NCI-H446 treated with DMSO at 0.1 percent for 48 hours (cell line): ENCODE measurements at regions not wholly inside any gene's neighbourhood (a gene's known extent, or its start where the extent isn't known, plus 50 kb on each side); places are given as distances from the start of the nearest gene placed in this dataset.
"Not testable (repeated sequence)": the region's sequence is repeated elsewhere in the genome, so short reads cannot be mapped to it uniquely, and the experiment has no call there.

Source experiments
- DNase-seq: peaks from one replicate; lab custom pipeline; 2025; lab: John Stamatoyannopoulos, UW

DNA sequence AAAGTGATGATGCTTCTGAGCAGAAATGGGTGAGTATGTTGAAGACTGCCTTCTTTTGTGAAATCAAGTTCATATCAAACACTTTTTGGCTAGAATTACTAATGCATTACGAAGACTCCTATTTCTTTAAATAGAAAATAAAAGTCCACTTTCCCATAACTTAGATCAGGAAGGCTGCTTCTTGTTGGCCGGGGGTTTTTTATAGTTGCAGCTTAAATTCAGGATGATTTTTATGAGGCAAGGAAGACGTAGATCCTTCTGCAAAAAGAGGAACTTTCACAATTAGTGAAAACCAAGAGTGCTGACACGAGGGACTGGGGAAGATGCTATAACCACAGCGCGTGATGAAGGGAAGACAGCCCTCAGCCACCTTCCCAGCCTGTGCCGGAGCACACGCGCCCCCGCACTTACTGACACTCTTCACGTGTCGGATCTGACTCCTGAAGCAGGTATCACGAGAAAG, 206.1 kb upstream of the PRDM1 start:
- no peak for DNase-seq

GRCh38 chr6:105879146-105879545, 207.0 kb upstream of the PRDM1 start:
- no peak for DNase-seq

- DNase-seq, result no peak
These were observed 210.0 kb upstream of the PRDM1 start for GRCh38 chr6:105875974-105876640.

DNA sequence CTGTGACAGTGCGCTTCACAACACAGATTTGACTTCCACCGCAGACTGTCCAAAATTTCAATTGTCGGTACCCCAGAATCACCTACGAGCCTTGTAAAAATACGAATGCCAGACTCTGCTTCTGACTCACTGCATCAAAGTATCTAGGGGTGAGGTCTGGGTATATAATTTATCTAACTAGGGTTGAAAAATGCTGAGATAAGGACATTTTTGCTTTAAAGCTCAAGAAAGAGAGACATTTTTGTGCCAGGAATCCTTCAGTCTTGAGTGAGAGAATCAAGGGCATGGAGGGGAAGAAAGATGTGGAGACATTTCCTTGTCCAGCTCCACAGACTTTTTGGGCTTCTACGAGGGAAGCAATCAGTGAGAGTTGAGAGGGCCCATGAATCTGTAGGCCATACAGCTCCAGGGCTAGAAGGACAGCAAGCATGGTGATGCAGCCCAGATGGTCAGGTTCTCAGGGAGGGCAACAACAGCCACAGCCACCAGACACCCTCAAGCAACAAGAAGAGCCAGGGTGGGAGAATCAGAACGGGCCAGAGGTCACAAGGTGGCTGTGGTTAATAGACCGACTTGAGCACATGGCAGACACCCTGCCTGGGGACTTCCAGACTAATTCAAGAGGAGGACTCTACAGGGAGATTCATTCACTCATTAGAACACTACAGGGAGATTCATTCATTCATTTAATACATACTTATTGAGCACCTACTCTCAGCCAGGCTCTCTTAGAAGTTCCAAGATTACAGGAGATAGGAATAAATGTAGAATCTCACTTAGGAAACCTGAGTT, 211.1 kb upstream of the PRDM1 start:
- DNase-seq, result no peak

DNA sequence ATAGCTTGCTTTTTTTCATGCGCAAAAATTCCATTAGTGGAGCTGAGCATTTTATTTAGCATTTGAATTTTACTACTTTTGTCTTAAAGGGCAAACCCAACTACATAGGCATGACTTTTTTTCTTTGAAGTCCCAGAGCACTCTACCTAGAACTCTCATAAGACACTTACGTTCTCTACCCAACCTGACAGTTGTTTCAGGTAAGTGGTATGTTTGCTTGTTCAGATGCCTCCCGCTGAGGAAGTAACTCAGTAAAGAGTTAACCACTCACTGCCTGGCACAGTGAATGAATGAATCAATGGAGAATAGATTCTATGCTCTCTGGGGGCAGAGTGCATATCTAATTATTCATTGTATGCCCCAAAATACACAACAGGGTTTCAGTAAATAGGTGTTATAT, 212.3 kb upstream of the PRDM1 start:
- DNase-seq, result no peak

DNA sequence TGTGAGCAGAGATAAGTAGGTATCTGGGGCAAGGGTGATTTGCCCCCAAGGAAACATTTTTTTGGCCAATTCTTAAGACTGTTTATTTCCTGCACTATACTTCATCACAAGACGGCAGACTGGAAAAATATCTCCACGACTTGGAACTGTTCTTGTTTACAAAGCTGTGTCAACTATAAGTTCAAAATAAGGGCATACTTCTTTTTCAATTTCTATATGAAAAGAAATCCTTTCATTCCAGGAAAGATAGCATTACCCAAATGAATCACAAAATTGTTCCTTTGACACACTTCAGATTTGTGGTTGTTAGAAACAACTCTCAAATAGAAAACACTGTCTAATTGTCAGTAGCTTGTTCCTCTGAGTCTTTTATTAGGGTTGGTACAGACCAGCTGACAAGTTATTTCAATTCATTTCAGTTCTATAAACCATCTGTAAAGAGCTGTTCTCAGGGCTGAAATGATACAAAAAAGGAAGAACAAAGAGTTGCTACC, 212.9 kb upstream of the PRDM1 start:
- DNase-seq, result no peak

DNA sequence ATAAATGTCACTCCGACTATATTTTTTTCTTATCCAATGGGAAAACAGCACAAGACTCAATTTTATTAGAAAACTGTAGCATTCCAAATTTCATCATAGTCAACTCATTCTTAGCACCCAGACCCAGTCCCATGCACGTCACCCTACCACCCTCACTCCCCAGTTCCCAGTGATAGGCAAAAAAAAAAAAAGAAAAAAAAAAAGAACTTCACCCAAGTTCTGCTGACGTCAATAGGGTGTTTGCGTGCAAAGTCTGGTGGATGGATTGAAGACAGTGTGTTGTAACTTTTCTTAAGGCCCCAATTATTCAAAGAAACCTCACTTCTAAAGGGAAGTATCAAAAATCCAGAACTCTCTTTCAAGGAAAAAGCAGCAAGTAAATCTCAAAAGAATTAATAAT, 213.9 kb upstream of the PRDM1 start:
- DNase-seq, result no peak

- DNase-seq, result no peak
These were observed 214.6 kb upstream of the PRDM1 start for GRCh38 chr6:105871542-105871941.

DNA sequence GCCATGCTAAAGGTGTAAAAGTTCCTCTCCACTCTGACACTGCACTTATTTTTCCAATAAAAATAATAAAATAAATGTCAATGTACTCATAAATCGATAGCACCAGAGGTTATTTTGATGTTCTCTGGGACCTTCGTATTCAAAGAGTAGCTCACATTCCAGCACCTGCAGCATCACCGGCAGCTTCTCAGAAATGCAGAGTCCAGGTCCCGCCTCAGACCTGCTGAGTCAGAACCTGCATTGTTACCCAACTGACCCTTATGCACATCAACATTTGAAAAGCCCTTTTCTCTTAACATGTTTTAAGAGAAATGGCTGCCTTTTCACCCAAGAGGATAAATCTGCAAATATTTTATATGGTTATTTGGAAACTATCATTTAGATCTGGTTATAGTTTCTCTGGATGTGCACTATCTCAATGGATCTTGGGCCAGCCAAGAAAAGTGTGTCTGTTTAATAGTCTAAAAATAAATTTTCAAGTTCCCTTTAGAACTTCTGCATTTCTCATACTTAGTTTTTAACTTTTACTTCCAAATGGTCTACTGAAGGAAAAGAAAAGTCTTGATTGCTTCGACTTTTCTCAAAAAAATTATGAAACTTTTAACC, 216.2 kb upstream of the PRDM1 start:
- DNase-seq, result no peak

DNA sequence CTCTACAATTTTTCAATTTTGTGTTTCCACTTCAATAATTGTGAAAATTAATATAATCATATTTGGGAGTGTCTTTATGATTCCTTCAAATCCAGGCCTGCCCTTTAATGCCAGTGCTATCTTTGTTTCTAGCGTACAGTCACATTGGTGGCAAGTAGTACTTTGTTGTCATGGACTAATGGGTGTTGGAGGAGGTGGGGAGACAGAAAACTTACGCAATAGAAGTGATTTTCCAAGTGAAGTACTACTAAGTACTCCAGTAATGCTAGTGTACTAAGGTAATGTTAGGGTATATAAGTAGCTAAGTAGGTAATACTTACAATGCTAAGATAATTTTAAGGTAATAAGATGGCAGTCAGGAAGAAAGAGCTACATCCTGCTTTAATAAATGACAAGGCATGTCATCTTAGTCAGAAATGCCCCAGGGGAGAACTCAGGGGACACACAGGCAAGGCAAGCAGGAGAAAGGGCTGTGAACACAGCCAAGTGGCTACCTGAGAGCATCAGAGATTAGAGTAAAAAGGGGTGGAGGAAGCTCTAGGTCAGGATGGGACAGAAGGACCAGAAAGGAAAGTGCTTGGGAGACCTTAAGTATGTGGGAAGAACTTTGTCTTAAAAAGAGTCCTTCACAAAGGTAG, 217.2 kb upstream of the PRDM1 start:
- DNase-seq, result no peak

DNA sequence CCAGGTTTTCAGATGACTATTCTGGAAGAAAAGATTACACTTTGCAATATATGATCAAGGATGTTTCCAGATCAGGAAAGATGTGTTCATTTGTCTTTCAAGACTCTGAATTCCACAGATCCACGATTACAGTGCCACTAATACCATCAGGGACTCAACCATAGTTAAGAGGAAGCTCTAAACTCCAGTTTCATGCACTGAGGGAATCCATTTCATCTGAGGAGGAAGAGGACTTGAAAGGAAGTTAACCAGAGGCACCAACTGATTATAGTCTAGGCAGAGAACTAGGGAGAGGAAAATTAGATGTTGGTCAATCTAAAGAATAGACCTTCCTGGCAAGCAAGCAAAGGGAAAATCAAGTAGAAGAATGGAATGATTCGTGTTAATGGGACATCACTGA, 218.3 kb upstream of the PRDM1 start:
- DNase-seq, result no peak

DNA sequence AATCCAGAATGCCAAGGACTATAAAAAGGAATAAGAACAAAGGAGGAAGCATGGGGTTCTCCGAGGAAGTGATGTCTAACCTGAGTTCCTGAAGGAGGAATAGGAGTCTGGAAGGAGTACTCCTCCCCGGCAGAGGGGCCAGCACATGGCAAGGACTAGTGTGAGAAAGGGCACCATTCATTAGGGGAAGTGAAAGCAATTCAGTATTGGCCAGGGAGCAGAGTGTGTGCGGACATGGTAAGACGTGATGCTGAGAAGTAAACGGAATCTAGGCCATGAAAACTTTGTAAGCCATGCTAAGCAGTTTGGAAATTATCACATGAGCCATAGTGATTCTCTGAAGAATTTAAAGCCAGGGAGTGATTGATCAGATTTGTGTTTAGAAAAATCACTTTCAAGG, 218.9 kb upstream of the PRDM1 start:
- DNase-seq, result no peak

DNA sequence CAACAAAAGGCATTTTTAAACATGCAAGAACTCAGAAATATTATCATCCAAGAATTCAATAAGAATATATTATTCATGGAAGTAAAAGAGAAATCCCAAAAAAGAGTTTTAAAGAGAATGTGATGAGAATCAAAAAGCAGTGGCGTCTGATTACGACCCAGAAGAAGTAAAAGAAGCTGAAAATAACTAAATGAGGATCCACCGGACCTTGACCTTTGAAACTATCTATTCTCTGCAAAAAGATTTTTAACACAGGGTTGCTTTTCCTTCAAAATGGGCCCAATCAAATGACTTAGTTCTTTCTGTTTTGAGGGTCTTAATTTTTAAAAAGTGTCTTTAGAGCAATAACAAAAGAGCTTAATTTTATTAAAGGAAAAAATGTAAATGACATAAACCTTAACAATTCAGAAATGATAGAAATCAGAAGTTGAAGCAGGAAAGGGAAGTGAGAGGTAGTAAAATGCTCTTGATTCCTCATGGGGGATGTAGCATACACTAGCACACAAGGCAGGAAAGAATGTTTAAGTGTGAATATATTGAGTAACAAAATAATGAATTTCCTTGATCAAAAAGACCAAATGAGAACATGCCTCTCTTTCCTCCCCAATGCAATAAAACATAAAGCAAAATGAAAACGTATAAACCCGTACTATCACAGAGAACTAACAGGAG, 223.1 kb upstream of the PRDM1 start:
- DNase-seq, result no peak

DNA sequence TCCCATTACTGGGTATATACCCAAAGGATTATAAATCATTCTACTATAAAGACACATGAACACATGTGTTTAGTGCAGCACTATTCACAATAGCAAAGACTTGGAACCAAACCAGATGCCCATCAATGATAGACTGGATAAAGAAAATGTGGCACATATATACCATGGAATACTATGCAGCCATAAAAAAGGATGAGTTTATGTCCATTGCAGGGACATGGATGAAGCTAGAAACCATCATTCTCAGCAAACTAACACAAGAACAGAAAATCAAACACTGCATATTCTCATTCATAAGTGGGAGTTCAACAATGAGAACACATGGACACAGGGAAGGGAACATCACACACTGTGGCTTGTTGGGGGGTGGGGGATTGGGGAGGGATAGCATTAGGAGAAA, 225.2 kb upstream of the PRDM1 start:
- DNase-seq, result not testable (repeated sequence)

DNA sequence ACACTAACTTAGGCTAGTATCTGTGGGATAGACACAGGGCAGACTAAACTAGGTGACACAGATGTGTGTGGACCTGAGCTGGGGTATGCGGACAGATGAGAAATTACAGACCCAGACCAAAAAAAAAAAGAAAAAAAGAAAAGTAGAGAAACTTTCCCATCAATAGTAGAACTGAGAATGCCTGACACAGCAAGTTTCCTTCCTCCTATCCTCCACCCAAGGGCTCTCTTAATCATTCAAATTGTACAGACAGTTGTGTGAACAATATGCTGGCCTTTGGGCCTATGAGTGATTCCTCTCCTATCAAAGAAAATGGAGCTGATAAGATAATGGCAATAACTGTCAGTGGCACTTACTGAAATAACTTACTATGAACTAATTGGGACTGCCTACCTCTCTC, 226.7 kb upstream of the PRDM1 start:
- no peak for DNase-seq

DNA sequence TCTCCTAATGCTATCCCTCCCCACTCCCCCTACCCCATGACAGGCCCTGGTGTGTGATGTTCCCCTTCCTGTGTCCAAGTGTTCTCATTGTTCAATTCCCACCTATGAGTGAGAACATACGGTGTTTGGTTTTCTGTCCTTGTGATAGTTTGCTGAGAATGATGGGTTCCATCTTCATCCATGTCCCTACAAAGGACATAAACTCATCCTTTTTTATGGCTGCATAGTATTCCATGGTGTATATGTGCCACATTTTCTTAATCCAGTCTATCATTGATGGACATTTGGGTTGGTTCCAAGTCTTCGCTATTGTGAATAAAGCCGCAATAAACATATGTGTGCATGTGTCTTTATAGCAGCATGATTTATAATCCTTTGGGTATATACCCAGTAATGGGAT, 227.5 kb upstream of the PRDM1 start:
- DNase-seq, result not testable (repeated sequence)

DNA sequence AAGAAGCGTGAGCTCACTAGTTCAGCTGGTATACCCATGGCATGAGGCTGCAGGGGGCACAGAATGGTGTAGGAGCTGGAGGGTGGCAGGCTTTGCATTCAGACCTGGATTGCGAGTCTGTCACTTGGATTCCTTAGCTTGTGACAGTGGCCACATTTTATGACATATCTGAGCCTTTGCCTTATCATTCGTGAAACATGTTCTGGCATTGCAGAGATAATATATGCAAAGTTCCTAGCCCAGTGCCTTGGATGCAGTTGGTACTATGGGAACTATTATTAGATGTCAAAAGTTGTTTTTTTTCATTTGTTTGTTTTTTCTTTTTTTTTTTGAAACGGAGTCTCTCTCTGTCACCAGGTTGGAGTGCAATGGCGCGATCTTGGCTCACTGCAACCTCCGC, 230.7 kb upstream of the PRDM1 start:
- DNase-seq, result no peak

- not testable (repeated sequence) for DNase-seq
These were observed 232.2 kb upstream of the PRDM1 start for GRCh38 chr6:105853979-105854378.

DNA sequence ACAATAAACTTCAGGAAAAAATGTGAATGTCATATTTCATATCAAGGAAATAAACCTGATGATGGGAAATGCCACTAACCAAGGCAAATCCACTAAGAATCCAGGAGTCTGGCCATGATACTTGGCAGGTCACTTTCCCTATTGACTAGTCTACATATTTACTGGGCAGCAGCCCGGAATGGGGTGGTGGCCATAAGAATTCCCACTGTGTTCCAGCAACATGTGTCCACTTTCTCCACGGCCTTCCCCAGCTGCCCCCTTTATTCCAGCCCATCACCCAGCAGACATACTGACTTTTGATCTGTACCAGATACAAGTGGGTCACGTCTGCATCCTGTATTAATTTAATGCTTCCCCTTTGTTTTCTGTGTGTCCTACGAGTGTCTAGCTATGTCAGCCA, 234.5 kb upstream of the PRDM1 start:
- DNase-seq, result no peak

- DNase-seq, result peak; percentile 6
These were observed 235.0 kb upstream of the PRDM1 start for GRCh38 chr6:105851113-105851580.

- no peak for DNase-seq
These were observed 235.6 kb upstream of the PRDM1 start for GRCh38 chr6:105850261-105851112.
